Gastrocnemius medialis (tissue), 4 donors: ENCODE measurements at regions not wholly inside any gene's neighbourhood (a gene's known extent, or its start where the extent isn't known, plus 50 kb on each side); places are given as distances from the start of the nearest gene placed in this dataset.

Experiments
- ATAC-seq, 2 donors: fragments of 150-250 bp; one replicate each; pipeline ENCODE4 v1.9.1; 2016
- DNase-seq, 2 donors: peaks; one replicate each; pipeline ENCODE4 v3.0.0-alpha.2; 2019
- H3K27ac ChIP-seq, 4 donors: fragments of 200-600 bp; sonication (generic); 1 replicate in 1 of 4; 2 replicates in 3 of 4; pipeline ENCODE4 v1.5.1; 2016 to 2018; ENCODE audit warnings: mild to moderate bottlenecking in 2 of 4, moderate library complexity in 1 of 4
- H3K27me3 ChIP-seq, 3 donors: fragments of 200-600 bp; sonication (generic) in 2 of 3; 1 replicate in 1 of 3; 2 replicates in 2 of 3; pipeline versions ENCODE4 v1.5.1 to v1.6.0; 2016 to 2019; ENCODE audit warnings: mild to moderate bottlenecking in 1 of 3, moderate library complexity in 1 of 3
- H3K36me3 ChIP-seq, 2 donors: fragments of 200-600 bp; sonication (generic) in 1 of 2; one replicate each; pipeline ENCODE4 v1.5.1; 2017 to 2018
- H3K4me1 ChIP-seq, 2 donors: fragments of 200-600 bp; sonication (generic) in 1 of 2; one replicate each; pipeline ENCODE4 v1.5.1; 2016 to 2017; ENCODE audit warnings: mild to moderate bottlenecking in 2 of 2
- H3K4me3 ChIP-seq, 4 donors: fragments of 200-600 bp; sonication (generic) in 3 of 4; 1 replicate in 1 of 4; 2 replicates in 3 of 4; pipeline ENCODE4 v1.5.1; 2016 to 2019; ENCODE audit warnings: mild to moderate bottlenecking in 2 of 4
- H3K9me3 ChIP-seq, 3 donors: fragments of 200-600 bp; sonication (generic) in 2 of 3; 1 replicate in 1 of 3; 2 replicates in 2 of 3; pipeline ENCODE4 v1.5.1; 2016 to 2019
- CTCF ChIP-seq, 5 experiments: fragments of 450-650 bp in 3 of 5; fragments of 200-600 bp in 2 of 5; sonication (generic) in 2 of 5; IDR thresholded peaks in 4 of 5; conservative IDR thresholded peaks in 1 of 5; 1 replicate in 4 of 5; 2 replicates in 1 of 5; pipeline ENCODE4 v1.5.1; 2016 to 2019; ENCODE audit warnings: antibody characterized with exemption in 5 of 5, mild to moderate bottlenecking in 3 of 5, moderate library complexity in 3 of 5
- POLR2A ChIP-seq, 2 donors: fragments of 450-650 bp; IDR thresholded peaks; one replicate each; pipeline ENCODE4 v1.6.1; 2017; ENCODE audit warnings: antibody characterized with exemption in 2 of 2, mild to moderate bottlenecking in 2 of 2, moderate library complexity in 2 of 2
- in situ Hi-C, 4 donors: fragments of 200-750 bp; cut with MboI; loops; one replicate each; pipeline versions ENCODE4 v1.15.0 to v1.8.0; 2017; ENCODE audit warnings: low sequenced_read_pairs in 4 of 4
- intact Hi-C: fragments of 100-400 bp; cut with DNase I; formaldehyde crosslinking; loops from one replicate; pipeline ENCODE4 v1.15.1; 2023; ENCODE audit warnings: low total_unique reads

GRCh38 chr6:146915671-146916127 is 288.5 kb upstream of the STXBP5 start:
- peaks cover 10 to 15% of the 10 kb centered on the region in 2 donors for H3K4me1 ChIP-seq
- no peaks in the 10 kb centered on the region for H3K9me3 ChIP-seq
- H3K4me3 ChIP-seq = no peak overlapping the region
- TF ChIP-seq CTCF (IDR thresholded peaks at IDR 0.05 in 4 of 5, conservative IDR thresholded peaks at IDR 0.05 in 1 of 5) (no peak), POLR2A (IDR thresholded peaks at IDR 0.05) (no peak)
- in situ Hi-C loops = no loop called here
- DNase-seq = no peak
- no peak for ATAC-seq
- H3K27me3 ChIP-seq = no peaks in the 10 kb centered on the region
- intact Hi-C loops = no loop called here
- H3K36me3 ChIP-seq = no peaks in the 10 kb centered on the region
- H3K27ac ChIP-seq = no peak overlapping the region

GRCh38 chr6:146916435-146917025 is 287.7 kb upstream of the STXBP5 start:
- in situ Hi-C loops (no loop called here), intact Hi-C loops (no loop called here)
- Histone ChIP-seq H3K36me3 (no peaks in the 10 kb centered on the region), H3K4me1 (peaks cover 10 to 15% of the 10 kb centered on the region in 2 donors), H3K9me3 (no peaks in the 10 kb centered on the region), H3K27me3 (no peaks in the 10 kb centered on the region), H3K4me3 (no peak overlapping the region), H3K27ac (no peak overlapping the region)
- DNase-seq = no peak
- TF ChIP-seq CTCF (IDR thresholded peaks at IDR 0.05 in 4 of 5, conservative IDR thresholded peaks at IDR 0.05 in 1 of 5) (no peak), POLR2A (IDR thresholded peaks at IDR 0.05) (no peak)
- no peak for ATAC-seq

GRCh38 chr6:146917182-146917581 is 287.0 kb upstream of the STXBP5 start:
- H3K4me3 ChIP-seq = no peak overlapping the region
- no peaks in the 10 kb centered on the region for H3K9me3 ChIP-seq
- H3K4me1 ChIP-seq = peaks cover 10 to 15% of the 10 kb centered on the region in 2 donors
- no peak overlapping the region for H3K27ac ChIP-seq
- ATAC-seq (no peak), DNase-seq (no peak)
- no peaks in the 10 kb centered on the region for H3K27me3 ChIP-seq
- intact Hi-C loops = no loop called here
- H3K36me3 ChIP-seq = no peaks in the 10 kb centered on the region
- no peak for TF ChIP-seq CTCF (IDR thresholded peaks at IDR 0.05 in 4 of 5, conservative IDR thresholded peaks at IDR 0.05 in 1 of 5)
- TF ChIP-seq POLR2A (IDR thresholded peaks at IDR 0.05) = no peak
- in situ Hi-C loops = no loop called here

- H3K27me3 ChIP-seq = no peaks in the 10 kb centered on the region
- no peak for TF ChIP-seq CTCF (IDR thresholded peaks at IDR 0.05 in 4 of 5, conservative IDR thresholded peaks at IDR 0.05 in 1 of 5)
- no peak overlapping the region for H3K27ac ChIP-seq
- H3K36me3 ChIP-seq = no peaks in the 10 kb centered on the region
- intact Hi-C loops (no loop called here), in situ Hi-C loops (no loop called here)
- no peak for DNase-seq
- no peak overlapping the region for H3K4me3 ChIP-seq
- peaks cover 10 to 15% of the 10 kb centered on the region in 2 donors for H3K4me1 ChIP-seq
- ATAC-seq = no peak
- H3K9me3 ChIP-seq = no peaks in the 10 kb centered on the region
Observed at GRCh38 chr6:146917979-146918378, 286.2 kb upstream of the STXBP5 start.

- TF ChIP-seq CTCF (IDR thresholded peaks at IDR 0.05 in 4 of 5, conservative IDR thresholded peaks at IDR 0.05 in 1 of 5) (no peak), POLR2A (IDR thresholded peaks at IDR 0.05) (no peak)
- no peaks in the 10 kb centered on the region for H3K27me3 ChIP-seq
- intact Hi-C loops (no loop called here), in situ Hi-C loops (no loop called here)
- no peak overlapping the region for H3K27ac ChIP-seq
- ATAC-seq = no peak
- DNase-seq = no peak
- peaks cover 10 to 15% of the 10 kb centered on the region in 2 donors for H3K4me1 ChIP-seq
- no peak overlapping the region for H3K4me3 ChIP-seq
- no peaks in the 10 kb centered on the region for H3K9me3 ChIP-seq
- H3K36me3 ChIP-seq = no peaks in the 10 kb centered on the region
Observed at GRCh38 chr6:146919017-146919416, 285.2 kb upstream of the STXBP5 start.
